GM18505 (cell line): ENCODE measurements at regions not wholly inside any gene's neighbourhood (a gene's known extent, or its start where the extent isn't known, plus 50 kb on each side); places are given as distances from the start of the nearest gene placed in this dataset.
"Not testable (repeated sequence)": the region's sequence is repeated elsewhere in the genome, so short reads cannot be mapped to it uniquely, and the experiment has no call there.

Experiments
- ATAC-seq: cut with Tn5 transposase; IDR thresholded peaks from one replicate; pipeline ENCODE4 v1.9.1; 2021; ENCODE audit not compliant: unreplicated experiment
- POLR2A ChIP-seq: IDR thresholded peaks from 4 replicates; pipeline ENCODE4 v1.6.1; 2011; ENCODE audit warnings: borderline replicate concordance; ENCODE audit not compliant: insufficient read depth, insufficient read length; ENCODE audit errors: extremely low read depth

GRCh38 chrX:134045372-134045771, 60.0 kb upstream of the GPC3 start:
- not testable (repeated sequence) for ATAC-seq

GRCh38 chrX:134067107-134067506, 81.7 kb upstream of the GPC3 start:
- ATAC-seq = not testable (repeated sequence)

- ATAC-seq = not testable (repeated sequence)
Observed at GRCh38 chrX:134071899-134072298, 86.5 kb upstream of the GPC3 start.

GRCh38 chrX:134073341-134073740, 87.9 kb upstream of the GPC3 start:
- no peak for ATAC-seq
- TF ChIP-seq POLR2A = no peak

GRCh38 chrX:134074151-134074550, 88.8 kb upstream of the GPC3 start:
- TF ChIP-seq POLR2A = no peak
- ATAC-seq = no peak

DNA sequence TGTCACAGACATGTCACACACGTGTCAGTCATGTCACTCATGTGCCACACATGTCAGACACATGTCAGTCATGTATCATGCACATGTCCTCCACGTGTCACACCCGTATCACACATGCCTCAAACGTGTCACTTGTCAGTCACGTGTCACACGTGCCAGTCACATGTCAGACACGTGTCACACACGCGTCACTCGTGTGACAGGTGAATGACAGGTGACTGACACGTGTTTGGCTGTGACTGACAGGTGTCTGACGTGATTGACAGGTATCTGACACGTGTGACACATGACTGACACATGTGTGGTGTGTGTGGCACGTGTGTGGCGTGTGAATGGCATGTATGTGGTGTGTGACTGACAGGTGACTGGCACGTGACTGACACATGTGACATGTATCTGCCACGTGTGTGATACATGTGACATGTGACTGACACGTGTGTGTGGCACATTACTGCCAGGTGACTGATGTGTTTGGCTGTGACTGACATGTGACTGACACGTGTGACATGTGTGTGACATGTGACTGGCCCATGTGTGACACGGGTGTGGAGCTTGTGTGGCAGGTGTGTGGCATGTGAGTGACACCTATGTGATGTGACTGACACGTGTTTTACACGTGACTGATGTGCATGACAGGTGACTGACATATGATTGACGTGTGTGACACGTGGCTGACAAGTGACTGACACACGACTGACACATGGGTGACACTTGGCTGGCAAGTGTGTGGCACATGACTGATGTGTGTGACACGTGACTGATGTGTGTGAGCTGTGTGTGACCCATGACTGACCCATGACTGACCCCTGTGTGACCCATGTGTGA, 90.7 kb upstream of the GPC3 start:
- no peak for TF ChIP-seq POLR2A
- ATAC-seq = no peak

DNA sequence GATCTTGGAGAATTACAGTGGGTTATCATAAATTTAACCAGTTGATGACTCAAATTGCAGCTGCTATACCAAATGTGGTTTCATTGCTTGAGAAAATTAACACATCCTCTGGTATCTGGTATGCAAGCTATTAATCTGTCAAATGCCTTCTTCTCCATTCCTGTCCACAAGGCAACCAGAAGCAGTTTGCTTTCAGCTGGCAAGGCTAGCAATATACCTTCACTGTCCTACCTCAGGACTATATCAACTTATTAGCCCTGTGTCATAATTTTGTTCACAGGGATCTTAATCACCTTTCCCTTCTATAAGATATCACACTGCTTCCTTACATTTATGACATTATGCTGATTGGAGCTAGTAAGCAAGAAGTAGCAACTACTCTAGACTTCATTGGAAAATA, 110.0 kb upstream of the GPC3 start:
- TF ChIP-seq POLR2A = no peak
- ATAC-seq = no peak

DNA sequence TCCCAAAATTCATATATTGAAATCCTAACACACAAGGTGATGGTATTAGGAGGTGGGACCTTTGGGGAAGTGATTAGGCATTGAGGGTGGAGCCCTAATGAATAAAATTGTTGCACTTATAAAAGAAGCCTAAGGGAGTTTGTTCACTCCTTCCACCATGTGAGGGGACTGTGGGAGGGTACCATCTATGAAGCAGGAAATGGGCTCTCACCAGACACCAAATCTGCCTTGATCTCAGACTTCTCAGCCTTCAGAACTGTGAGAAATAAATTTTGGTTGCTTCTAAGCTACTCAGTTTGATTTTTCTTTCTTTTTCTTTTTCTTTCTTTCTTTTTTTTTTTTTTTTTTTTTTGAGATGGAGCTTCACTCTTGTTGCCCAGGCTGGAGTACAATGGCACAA, 116.2 kb upstream of the GPC3 start:
- no peak for ATAC-seq
- no peak for TF ChIP-seq POLR2A

DNA sequence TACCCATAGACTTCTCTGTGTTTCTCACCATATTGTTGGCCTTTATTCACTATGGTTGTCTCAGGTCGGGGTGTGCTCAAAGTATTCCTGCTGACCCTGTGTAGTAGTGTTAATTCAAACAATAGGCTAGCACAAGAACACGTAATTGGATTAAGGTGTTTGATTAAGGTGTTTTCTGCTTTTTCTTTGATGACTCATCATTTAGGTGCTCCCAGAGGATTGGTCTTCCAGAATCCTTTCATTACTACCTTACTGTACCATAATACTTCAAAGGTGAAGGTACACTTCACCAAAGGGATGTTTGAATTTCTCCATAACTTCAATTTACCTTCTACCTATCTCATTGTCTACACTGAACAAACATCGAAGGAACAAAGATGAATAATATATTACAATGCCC, 121.7 kb upstream of the CCDC160 start:
- no peak for ATAC-seq
- no peak for TF ChIP-seq POLR2A

DNA sequence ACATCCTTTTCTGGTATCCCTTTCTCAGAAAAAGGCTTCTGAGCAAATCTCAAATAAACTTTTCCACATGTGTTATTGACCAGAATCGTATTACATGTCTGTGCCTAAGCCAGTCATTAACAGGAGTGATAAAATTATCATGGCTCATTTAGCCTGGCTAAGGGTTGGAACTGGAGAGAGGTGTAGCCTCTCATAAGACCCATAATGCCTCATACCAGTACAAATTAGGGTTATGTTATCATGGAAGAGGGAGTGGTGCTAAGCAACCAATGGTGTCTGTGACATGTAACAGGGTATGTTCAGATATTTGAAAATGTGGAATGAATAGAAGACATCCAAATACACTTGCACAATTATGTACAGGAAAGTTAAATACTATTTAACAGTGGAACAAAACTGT, 99.6 kb upstream of the CCDC160 start:
- no peak for TF ChIP-seq POLR2A
- no peak for ATAC-seq

GRCh38 chrX:134139090-134139489, 97.9 kb upstream of the CCDC160 start:
- TF ChIP-seq POLR2A = no peak
- ATAC-seq = no peak

GRCh38 chrX:134144231-134144630, 92.8 kb upstream of the CCDC160 start:
- TF ChIP-seq POLR2A = no peak

GRCh38 chrX:134146493-134146892, 90.5 kb upstream of the CCDC160 start:
- ATAC-seq = no peak
- no peak for TF ChIP-seq POLR2A

More at GRCh38 chrX:134144231-134144630, 92.8 kb upstream of the CCDC160 start:
- peak; percentile 60 for ATAC-seq

GRCh38 chrX:134148172-134148692, 88.8 kb upstream of the CCDC160 start:
- TF ChIP-seq POLR2A = no peak
- no peak for ATAC-seq
